ENCODE measurements at regions not wholly inside any gene's neighbourhood (a gene's known extent, or its start where the extent isn't known, plus 50 kb on each side); places are given as distances from the start of the nearest gene placed in this dataset.

GRCh38 chr16:9411426-9411825 lies 320.0 kb downstream of the HAPSTR1 start:
- no peak for DNase-seq (ENCODE audit: low read depth in 2 of 2)

- DNase-seq (ENCODE audit: low read depth in 2 of 2) = no peak
These were observed 320.8 kb downstream of the HAPSTR1 start for GRCh38 chr16:9412031-9412914.

- no peak for DNase-seq (ENCODE audit: low read depth in 2 of 2)
These were observed 321.4 kb downstream of the HAPSTR1 start for GRCh38 chr16:9412915-9413264.

- no peak for DNase-seq (ENCODE audit: low read depth in 2 of 2)
These were observed 324.1 kb downstream of the HAPSTR1 start for GRCh38 chr16:9415545-9415944.

- no peak for DNase-seq (ENCODE audit: low read depth in 2 of 2)
These were observed 326.5 kb downstream of the HAPSTR1 start for GRCh38 chr16:9417898-9418297.

- DNase-seq (ENCODE audit: low read depth in 2 of 2) = no peak
These were observed 327.7 kb downstream of the HAPSTR1 start for GRCh38 chr16:9419161-9419560.

- DNase-seq (ENCODE audit: low read depth in 2 of 2) = no peak
These were observed 331.5 kb downstream of the HAPSTR1 start for GRCh38 chr16:9422762-9423513.

GRCh38 chr16:9425236-9425635 lies 333.8 kb downstream of the HAPSTR1 start:
- no peak for DNase-seq (ENCODE audit: low read depth in 2 of 2)

- no peak for DNase-seq (ENCODE audit: low read depth in 2 of 2)
These were observed 337.0 kb downstream of the HAPSTR1 start for GRCh38 chr16:9428355-9429005.

GRCh38 chr16:9429646-9430330 lies 338.3 kb downstream of the HAPSTR1 start:
- no peak for DNase-seq (ENCODE audit: low read depth in 2 of 2)

GRCh38 chr16:9434659-9435058 lies 343.2 kb downstream of the HAPSTR1 start:
- no peak for DNase-seq (ENCODE audit: low read depth in 2 of 2)

GRCh38 chr16:9436175-9436574 lies 344.7 kb downstream of the HAPSTR1 start:
- no peak for DNase-seq (ENCODE audit: low read depth in 2 of 2)

- no peak for DNase-seq (ENCODE audit: low read depth in 2 of 2)
These were observed 345.7 kb downstream of the HAPSTR1 start for GRCh38 chr16:9437115-9437514.

GRCh38 chr16:9438991-9439390 lies 347.5 kb downstream of the HAPSTR1 start:
- no peak for DNase-seq (ENCODE audit: low read depth in 2 of 2)

GRCh38 chr16:9441012-9441411 lies 349.6 kb downstream of the HAPSTR1 start:
- no peak for DNase-seq (ENCODE audit: low read depth in 2 of 2)

- no peak for DNase-seq (ENCODE audit: low read depth in 2 of 2)
These were observed 352.4 kb downstream of the HAPSTR1 start for GRCh38 chr16:9443864-9444263.

GRCh38 chr16:9446471-9447194 lies 355.2 kb downstream of the HAPSTR1 start:
- no peak for DNase-seq (ENCODE audit: low read depth in 2 of 2)

- DNase-seq (ENCODE audit: low read depth in 2 of 2) = no peak
These were observed 355.7 kb downstream of the HAPSTR1 start for GRCh38 chr16:9447195-9447551.

GRCh38 chr16:9447699-9448098 lies 356.3 kb downstream of the HAPSTR1 start:
- DNase-seq (ENCODE audit: low read depth in 2 of 2) = no peak

GRCh38 chr16:9449597-9449996 lies 358.2 kb downstream of the HAPSTR1 start:
- DNase-seq (ENCODE audit: low read depth in 2 of 2) = no peak

- no peak for DNase-seq (ENCODE audit: low read depth in 2 of 2)
These were observed 365.8 kb downstream of the HAPSTR1 start for GRCh38 chr16:9457215-9457614.

Data from fibroblast of skin of left quadriceps (primary cell).